ENCODE measurements at regions not wholly inside any gene's neighbourhood (a gene's known extent, or its start where the extent isn't known, plus 50 kb on each side); places are given as distances from the start of the nearest gene placed in this dataset.

- no peak overlapping the region for H3K27ac Mint-ChIP-seq (ENCODE audit: unreplicated experiment)
- H3K4me3 Mint-ChIP-seq: no peak overlapping the region
- no peaks in the 10 kb centered on the region for H3K27me3 Mint-ChIP-seq (ENCODE audit: low read depth)
- H3K9me3 Mint-ChIP-seq: no peaks in the 10 kb centered on the region
- no peak for DNase-seq (ENCODE audit: low read depth, low spot score)
- TF ChIP-seq, protein P1, sequence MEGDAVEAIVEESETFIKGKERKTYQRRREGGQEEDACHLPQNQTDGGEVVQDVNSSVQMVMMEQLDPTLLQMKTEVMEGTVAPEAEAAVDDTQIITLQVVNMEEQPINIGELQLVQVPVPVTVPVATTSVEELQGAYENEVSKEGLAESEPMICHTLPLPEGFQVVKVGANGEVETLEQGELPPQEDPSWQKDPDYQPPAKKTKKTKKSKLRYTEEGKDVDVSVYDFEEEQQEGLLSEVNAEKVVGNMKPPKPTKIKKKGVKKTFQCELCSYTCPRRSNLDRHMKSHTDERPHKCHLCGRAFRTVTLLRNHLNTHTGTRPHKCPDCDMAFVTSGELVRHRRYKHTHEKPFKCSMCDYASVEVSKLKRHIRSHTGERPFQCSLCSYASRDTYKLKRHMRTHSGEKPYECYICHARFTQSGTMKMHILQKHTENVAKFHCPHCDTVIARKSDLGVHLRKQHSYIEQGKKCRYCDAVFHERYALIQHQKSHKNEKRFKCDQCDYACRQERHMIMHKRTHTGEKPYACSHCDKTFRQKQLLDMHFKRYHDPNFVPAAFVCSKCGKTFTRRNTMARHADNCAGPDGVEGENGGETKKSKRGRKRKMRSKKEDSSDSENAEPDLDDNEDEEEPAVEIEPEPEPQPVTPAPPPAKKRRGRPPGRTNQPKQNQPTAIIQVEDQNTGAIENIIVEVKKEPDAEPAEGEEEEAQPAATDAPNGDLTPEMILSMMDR (conservative IDR thresholded peaks at IDR 0.05): no peak
- no peaks in the 10 kb centered on the region for H3K36me3 Mint-ChIP-seq (ENCODE audit: low read depth)
- H3K4me1 Mint-ChIP-seq: no peaks in the 10 kb centered on the region
Observed at GRCh38 chr4:20394512-20394911, 142.8 kb downstream of the SLIT2 start.

GRCh38 chr4:20395160-20395773 is 143.6 kb downstream of the SLIT2 start:
- no peak overlapping the region for H3K4me3 Mint-ChIP-seq
- TF ChIP-seq, protein P1 (conservative IDR thresholded peaks at IDR 0.05): peak; percentile 70
- DNase-seq (ENCODE audit: low read depth, low spot score): peak; percentile 35
- H3K4me1 Mint-ChIP-seq: no peaks in the 10 kb centered on the region
- no peak overlapping the region for H3K27ac Mint-ChIP-seq (ENCODE audit: unreplicated experiment)
- H3K27me3 Mint-ChIP-seq (ENCODE audit: low read depth): no peaks in the 10 kb centered on the region
- H3K9me3 Mint-ChIP-seq: no peaks in the 10 kb centered on the region
- H3K36me3 Mint-ChIP-seq (ENCODE audit: low read depth): no peaks in the 10 kb centered on the region

- H3K4me1 Mint-ChIP-seq: peaks cover 6% of the 10 kb centered on the region
- H3K4me3 Mint-ChIP-seq: no peak overlapping the region
- no peak for DNase-seq (ENCODE audit: low read depth, low spot score)
- TF ChIP-seq, protein P1 (conservative IDR thresholded peaks at IDR 0.05): no peak
- peaks cover 4% of the 10 kb centered on the region for H3K9me3 Mint-ChIP-seq
- H3K36me3 Mint-ChIP-seq (ENCODE audit: low read depth): no peaks in the 10 kb centered on the region
- no peaks in the 10 kb centered on the region for H3K27me3 Mint-ChIP-seq (ENCODE audit: low read depth)
- H3K27ac Mint-ChIP-seq (ENCODE audit: unreplicated experiment): no peak overlapping the region
Observed at GRCh38 chr4:20403290-20403689, 151.6 kb downstream of the SLIT2 start.

DNA sequence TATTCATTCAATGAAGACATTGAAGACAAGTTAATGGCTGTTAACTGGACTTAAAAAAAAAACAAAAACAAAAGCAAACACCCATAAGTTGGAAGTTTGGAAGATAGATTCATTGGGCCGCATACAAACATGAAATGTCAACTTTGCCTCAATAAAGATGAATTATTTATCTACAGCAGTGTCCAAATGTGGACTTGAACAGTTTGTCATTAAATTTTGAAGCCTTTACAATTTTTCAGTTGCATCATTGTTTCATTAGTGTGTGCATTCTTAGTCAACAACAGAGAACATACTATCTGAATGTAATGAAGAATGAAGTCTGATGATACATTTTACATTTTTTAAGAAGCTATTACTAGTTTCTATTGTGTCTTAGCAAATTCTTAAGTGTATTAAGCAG is 152.1 kb downstream of the SLIT2 start:
- Mint-ChIP-seq H3K4me3 (no peak overlapping the region), H3K27ac (ENCODE audit: unreplicated experiment) (no peak overlapping the region), H3K27me3 (ENCODE audit: low read depth) (no peaks in the 10 kb centered on the region), H3K36me3 (ENCODE audit: low read depth) (no peaks in the 10 kb centered on the region), H3K9me3 (peaks cover 4% of the 10 kb centered on the region), H3K4me1 (peaks cover 6% of the 10 kb centered on the region)
- TF ChIP-seq, protein P1 (conservative IDR thresholded peaks at IDR 0.05): no peak
- no peak for DNase-seq (ENCODE audit: low read depth, low spot score)

- Mint-ChIP-seq H3K4me1 (peaks cover 4% of the 10 kb centered on the region), H3K36me3 (ENCODE audit: low read depth) (no peaks in the 10 kb centered on the region), H3K9me3 (no peaks in the 10 kb centered on the region), H3K27ac (ENCODE audit: unreplicated experiment) (no peak overlapping the region), H3K27me3 (ENCODE audit: low read depth) (no peaks in the 10 kb centered on the region), H3K4me3 (no peak overlapping the region)
- TF ChIP-seq, protein P1 (conservative IDR thresholded peaks at IDR 0.05): no peak
- DNase-seq (ENCODE audit: low read depth, low spot score): no peak
Observed at GRCh38 chr4:20408611-20409010, 156.9 kb downstream of the SLIT2 start.

Data from neural crest cell (in vitro differentiated cells).